K562 (cell line): ENCODE measurements at regions not wholly inside any gene's neighbourhood (a gene's known extent, or its start where the extent isn't known, plus 50 kb on each side); places are given as distances from the start of the nearest gene placed in this dataset.

ENCODE experiments used
- ATAC-seq: fragments of 200-7000 bp; cut with Tn5 transposase; 3 replicates; pipeline ENCODE4 v1.9.1; 2020; ENCODE audit warnings: moderate library complexity
- BruUV-seq: library from RNA; stranded (reverse); fragments of 400-500 nt; replicated peaks from 2 replicates; lab custom pipeline; 2021; lab: Mats Ljungman, UMichigan
- CTCF ChIA-PET: fragments of 300-600 bp; formaldehyde crosslinking; extraction: SDS; loops from one replicate; lab custom pipeline; 2021; ENCODE audit warnings: low intra/inter-chr PET ratio; lab: Yijun Ruan, JAX
- POLR2A ChIA-PET: fragments of 300-600, 350-650 bp; sonication (Branson Sonifier 250); formaldehyde crosslinking; extraction: SDS; loops from one replicate; lab custom pipeline; 2021; ENCODE audit warnings: antibody characterized with exemption, inconsistent platforms; lab: Yijun Ruan, JAX
- DNase-seq, 4 experiments: peaks; one replicate each; pipeline versions ENCODE4 v3.0.0 to v3.0.0-alpha.2; 2011 to 2018; ENCODE audit warnings: low spot score in 3 of 4, mixed read lengths in 3 of 4; ENCODE audit errors: extremely low read depth in 1 of 4
- FAIRE-seq: peaks from 2 replicates; lab custom pipeline; 2011; peaks lifted over from hg19 to GRCh38; lab: Jason Lieb, UNC
- H2AFZ ChIP-seq: 2 replicates; pipeline ENCODE4 v1.6.0; 2011; ENCODE audit warnings: low read depth, low read length, control low read depth, inconsistent platforms
- H3K27ac ChIP-seq: fragments of 200-600 bp; 3 replicates; pipeline ENCODE4 v1.8.0; 2011; ENCODE audit warnings: low read depth, mild to moderate bottlenecking, control low read depth, inconsistent platforms, low read length, moderate library complexity, mixed read lengths; ENCODE audit errors: extremely low read depth
- H3K27me3 ChIP-seq, 2 experiments: fragments of 300-600 bp in 1 of 2; 2 replicates in 1 of 2; 3 replicates in 1 of 2; pipeline versions ENCODE4 v1.6.0 to v1.8.0; 2011; ENCODE audit warnings: inconsistent platforms in 2 of 2, low read length in 2 of 2, mild to moderate bottlenecking in 1 of 2, mixed read lengths in 1 of 2, moderate library complexity in 1 of 2; ENCODE audit not compliant: control insufficient read depth in 2 of 2, insufficient read depth in 2 of 2
- H3K36me3 ChIP-seq: fragments of 300-600 bp; 3 replicates; pipeline ENCODE4 v1.8.0; 2011; ENCODE audit warnings: mild to moderate bottlenecking, low read length, inconsistent platforms; ENCODE audit not compliant: control insufficient read depth, insufficient read depth
- H3K4me1 ChIP-seq, 2 experiments: fragments of 200-600 bp in 1 of 2; replicated peaks in 1 of 2; 2 replicates in 1 of 2; 3 replicates in 1 of 2; pipeline versions ENCODE4 v1.5.1 to v1.8.0; 2011; ENCODE audit warnings: inconsistent platforms in 2 of 2, low read length in 2 of 2, mild to moderate bottlenecking in 1 of 2, mixed read lengths in 1 of 2, moderate library complexity in 1 of 2; ENCODE audit not compliant: control insufficient read depth in 2 of 2, insufficient read depth in 2 of 2
- H3K4me2 ChIP-seq: 2 replicates; pipeline ENCODE4 v1.6.1; 2011; ENCODE audit warnings: low read length, control low read depth, inconsistent platforms, mixed read lengths; ENCODE audit not compliant: insufficient read depth
- H3K4me3 ChIP-seq: fragments of 200-600 bp; sonication (generic), shearing (Covaris generic); 2 replicates; pipeline ENCODE4 v1.5.1; 2016; ENCODE audit warnings: control low read depth, inconsistent platforms
- H3K79me2 ChIP-seq: fragments of 200-600 bp; 3 replicates; pipeline ENCODE4 v1.8.0; 2011; ENCODE audit warnings: low read length, inconsistent platforms; ENCODE audit not compliant: control insufficient read depth, insufficient read depth
- H3K9ac ChIP-seq, 2 experiments: 2 replicates each; pipeline versions ENCODE4 v1.6.0 to v1.6.1; 2011; ENCODE audit warnings: low read depth in 2 of 2, low read length in 2 of 2, control low read depth in 1 of 2, inconsistent platforms in 1 of 2, mild to moderate bottlenecking in 1 of 2, mixed read lengths in 1 of 2; ENCODE audit not compliant: insufficient read depth in 1 of 2
- H3K9me1 ChIP-seq: one replicate; pipeline ENCODE4 v1.6.0; 2011; ENCODE audit warnings: inconsistent platforms, mild to moderate bottlenecking, low read length, moderate library complexity; ENCODE audit not compliant: control insufficient read depth, insufficient read depth
- H3K9me3 ChIP-seq: replicated peaks from 2 replicates; pipeline ENCODE4 v1.5.1; 2011; ENCODE audit warnings: low read depth, low read length, inconsistent platforms; ENCODE audit not compliant: control insufficient read depth, insufficient read depth
- H4K20me1 ChIP-seq: replicated peaks from 2 replicates; pipeline ENCODE4 v1.6.1; 2011; ENCODE audit warnings: low read length, inconsistent platforms, mixed read lengths; ENCODE audit not compliant: control insufficient read depth, insufficient read depth
- CBX8 ChIP-seq: fragments of 200-600 bp; sonication (generic); IDR thresholded peaks from 2 replicates; pipeline ENCODE4 v1.6.1; 2012; ENCODE audit warnings: borderline replicate concordance, mixed run types, low read depth, mild to moderate bottlenecking, moderate library complexity, mixed read lengths, low read length, control low read depth, inconsistent platforms; ENCODE audit not compliant: poor library complexity, severe bottlenecking; ENCODE audit errors: extremely low read depth
- FIP1L1 ChIP-seq: fragments of 200-400 bp; formaldehyde crosslinking; IDR thresholded peaks from 2 replicates; pipeline ENCODE4 v1.6.1; 2018; ENCODE audit warnings: mild to moderate bottlenecking, low read depth, low read length; ENCODE audit not compliant: poor library complexity, severe bottlenecking
- FOXJ2 ChIP-seq: fragments of 200-800 bp; sonication (Bioruptor generic); IDR thresholded peaks from 2 replicates; pipeline ENCODE4 v1.6.1; 2016; ENCODE audit warnings: missing genetic modification characterization, missing compliant biosample characterization
- FOXM1 ChIP-seq, 2 experiments: fragments of 450-650 bp in 1 of 2; sonication (generic) in 1 of 2; formaldehyde crosslinking in 1 of 2; IDR thresholded peaks; 2 replicates each; pipeline versions ENCODE4 v1.6.1 to v1.9.0; 2017 to 2022; ENCODE audit warnings: low read depth in 2 of 2, mild to moderate bottlenecking in 2 of 2, missing genetic modification reagents in 1 of 2, moderate library complexity in 1 of 2
- GATA2 ChIP-seq: sonication (generic); formaldehyde crosslinking; IDR thresholded peaks from 2 replicates; pipeline ENCODE4 v1.4.0; 2020; ENCODE audit warnings: mild to moderate bottlenecking, missing genetic modification reagents
- GATAD2A ChIP-seq: fragments of 450-650 bp; IDR thresholded peaks from 2 replicates; pipeline ENCODE4 v1.6.1; 2017
- HMG20B ChIP-seq: fragments of 250-450 bp; sonication (Bioruptor Pico); IDR thresholded peaks from 2 replicates; pipeline ENCODE4 v1.5.0; 2021; ENCODE audit warnings: mild to moderate bottlenecking
- IFI16 ChIP-seq: fragments of 250-450 bp; sonication (Bioruptor Pico); IDR thresholded peaks from 2 replicates; pipeline ENCODE4 v2.1.2; 2022; ENCODE audit warnings: mild to moderate bottlenecking, inconsistent platforms
- JUN ChIP-seq, 2 experiments: sonication (generic) in 1 of 2; formaldehyde crosslinking in 1 of 2; IDR thresholded peaks; 2 replicates each; pipeline versions ENCODE4 v1.6.1 to v1.8.0; 2012 to 2022; ENCODE audit warnings: borderline replicate concordance in 2 of 2, mild to moderate bottlenecking in 2 of 2, improper control_type of control experiment in 1 of 2, low read depth in 1 of 2, low read length in 1 of 2, missing genetic modification reagents in 1 of 2
- MYC ChIP-seq, 2 experiments: fragments of 250-450 bp in 1 of 2; sonication (Bioruptor Pico) in 1 of 2; IDR thresholded peaks; 2 replicates each; pipeline versions ENCODE4 v1.5.1 to v1.6.1; 2012 to 2021; ENCODE audit warnings: low read depth in 2 of 2, borderline replicate concordance in 1 of 2, improper control_type of control experiment in 1 of 2, low read length in 1 of 2, mild to moderate bottlenecking in 1 of 2, moderate library complexity in 1 of 2
- ZNF764 ChIP-seq: fragments of 250-450 bp; sonication (Bioruptor Pico); IDR thresholded peaks from 2 replicates; pipeline ENCODE4 v1.4.0; 2020; ENCODE audit warnings: low read depth, mild to moderate bottlenecking, moderate library complexity
- WGBS: fragments of 100-300 bp; shearing (Covaris generic); methylation state at CpG from one replicate; pipeline ENCODE4 v1.1.6; 2016; ENCODE audit warnings: low coverage, mixed read lengths; ENCODE audit not compliant: insufficient coverage; ENCODE audit errors: missing lambda C conversion rate; 5-methylcytosine and 5-hydroxymethylcytosine counted together
- in situ Hi-C: fragments of 300-500 bp; cut with MboI; formaldehyde crosslinking; loops from 4 replicates; pipeline ENCODE4 v1.15.0; 2018; ENCODE audit warnings: inconsistent platforms, mixed read lengths
- intact Hi-C: fragments of 100-400 bp; cut with micrococcal nuclease; formaldehyde crosslinking; loops from 2 replicates; pipeline ENCODE4 v1.14.2; 2022
- TF ChIP-seq, protein P1 (sequence below): IDR thresholded peaks from 2 replicates; pipeline ENCODE4 v1.6.1; 2011; ENCODE audit not compliant: insufficient read length; ENCODE audit errors: extremely low read depth
- TF ChIP-seq, protein P2 (sequence below), 2 experiments: fragments of 200-800 bp in 1 of 2; sonication (Bioruptor generic) in 1 of 2; sonication (generic) in 1 of 2; formaldehyde crosslinking in 1 of 2; IDR thresholded peaks in 1 of 2; conservative IDR thresholded peaks in 1 of 2; 2 replicates each; pipeline versions ENCODE4 v1.5.0 to v1.6.1; 2016 to 2020; ENCODE audit warnings: missing compliant biosample characterization in 1 of 2, missing genetic modification characterization in 1 of 2, missing genetic modification reagents in 1 of 2

DNA sequence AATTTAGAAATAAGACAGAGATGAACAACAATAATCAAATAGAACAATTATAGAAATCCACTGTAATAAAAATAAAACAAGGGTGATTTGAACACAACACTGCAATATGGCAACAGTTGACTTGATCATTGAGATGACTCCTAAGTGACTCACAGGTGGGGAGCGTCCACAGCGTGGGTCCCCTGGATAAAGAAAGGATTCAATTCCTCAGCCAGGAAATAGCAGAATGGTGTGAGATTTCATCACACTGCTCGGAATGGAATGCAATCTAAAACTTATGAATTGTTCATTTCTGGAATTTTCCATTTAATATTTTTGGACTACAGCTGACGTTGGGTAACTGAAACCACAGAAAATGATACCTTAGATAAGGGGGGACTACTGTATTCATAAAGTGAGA, 82.0 kb downstream of the CNTN3 start (continued):
- no peak for TF ChIP-seq MYC (IDR thresholded peaks at IDR 0.05; ENCODE audit: low read depth, low read length)
- no peak for TF ChIP-seq MYC (CRISPR knock-in tag; IDR thresholded peaks at IDR 0.05; ENCODE audit: borderline replicate concordance, low read depth)
- TF ChIP-seq HMG20B: no peak
- TF ChIP-seq GATA2 (CRISPR knock-in tag): no peak

DNA sequence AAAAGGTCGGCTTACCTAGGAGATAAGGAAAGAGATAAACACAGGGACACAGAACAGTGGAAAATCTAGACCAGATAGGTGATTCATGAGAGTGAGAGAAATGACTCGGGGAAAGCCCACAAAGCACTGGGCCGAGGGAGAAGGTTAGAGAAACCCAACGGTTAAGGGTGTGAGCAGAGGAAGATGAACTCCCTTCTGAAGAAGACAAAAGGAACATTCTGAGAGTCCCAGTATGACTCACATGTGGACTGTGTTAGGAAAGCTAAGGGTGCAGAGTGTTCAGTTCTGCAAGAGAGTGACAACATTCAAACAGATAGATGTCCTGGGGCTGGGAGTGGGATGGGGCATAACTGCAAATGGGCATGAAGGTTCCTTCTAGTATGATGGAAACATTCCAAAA, 83.0 kb downstream of the CNTN3 start:
- Histone ChIP-seq H3K4me3 (no peak overlapping the region), H3K9me1 (no peaks in the 10 kb centered on the region), H3K4me2 (no peak overlapping the region)
- BruUV-seq: no TSS peak
- in situ Hi-C loops: no loop called here
- TF ChIP-seq JUN (IDR thresholded peaks at IDR 0.05; ENCODE audit: borderline replicate concordance, low read depth, low read length): no peak
- no peak for TF ChIP-seq JUN (CRISPR knock-in tag; IDR thresholded peaks at IDR 0.05; ENCODE audit: borderline replicate concordance)
- TF ChIP-seq FIP1L1: no peak
- TF ChIP-seq ZNF764: no peak
- no peak for TF ChIP-seq FOXJ2
- TF ChIP-seq GATAD2A: no peak
- TF ChIP-seq, protein P1, sequence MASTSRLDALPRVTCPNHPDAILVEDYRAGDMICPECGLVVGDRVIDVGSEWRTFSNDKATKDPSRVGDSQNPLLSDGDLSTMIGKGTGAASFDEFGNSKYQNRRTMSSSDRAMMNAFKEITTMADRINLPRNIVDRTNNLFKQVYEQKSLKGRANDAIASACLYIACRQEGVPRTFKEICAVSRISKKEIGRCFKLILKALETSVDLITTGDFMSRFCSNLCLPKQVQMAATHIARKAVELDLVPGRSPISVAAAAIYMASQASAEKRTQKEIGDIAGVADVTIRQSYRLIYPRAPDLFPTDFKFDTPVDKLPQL: no peak
- TF ChIP-seq IFI16 (CRISPR knock-in tag): no peak
- TF ChIP-seq FOXM1 (IDR thresholded peaks at IDR 0.05; ENCODE audit: low read depth): no peak
- TF ChIP-seq FOXM1 (CRISPR knock-in tag; IDR thresholded peaks at IDR 0.05; ENCODE audit: low read depth): no peak
- TF ChIP-seq, protein P2, sequence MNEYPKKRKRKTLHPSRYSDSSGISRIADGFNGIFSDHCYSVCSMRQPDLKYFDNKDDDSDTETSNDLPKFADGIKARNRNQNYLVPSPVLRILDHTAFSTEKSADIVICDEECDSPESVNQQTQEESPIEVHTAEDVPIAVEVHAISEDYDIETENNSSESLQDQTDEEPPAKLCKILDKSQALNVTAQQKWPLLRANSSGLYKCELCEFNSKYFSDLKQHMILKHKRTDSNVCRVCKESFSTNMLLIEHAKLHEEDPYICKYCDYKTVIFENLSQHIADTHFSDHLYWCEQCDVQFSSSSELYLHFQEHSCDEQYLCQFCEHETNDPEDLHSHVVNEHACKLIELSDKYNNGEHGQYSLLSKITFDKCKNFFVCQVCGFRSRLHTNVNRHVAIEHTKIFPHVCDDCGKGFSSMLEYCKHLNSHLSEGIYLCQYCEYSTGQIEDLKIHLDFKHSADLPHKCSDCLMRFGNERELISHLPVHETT (CRISPR knock-in tag; conservative IDR thresholded peaks at IDR 0.05 in 1 of 2, IDR thresholded peaks at IDR 0.05 in 1 of 2): no peak
- TF ChIP-seq CBX8: no peak
- TF ChIP-seq, all 486 proteins: peak for 0
- Histone ChIP-seq H3K4me1 (no peaks in the 10 kb centered on the region), H4K20me1 (no peaks in the 10 kb centered on the region), H3K27ac (no peak overlapping the region), H3K36me3 (no peaks in the 10 kb centered on the region), H3K79me2 (no peaks in the 10 kb centered on the region), H3K9me3 (no peaks in the 10 kb centered on the region; the same call in 1 of the 2 replicates), H3K27me3 (no peaks in the 10 kb centered on the region), H2AFZ (no peak overlapping the region), H3K9ac (no peak overlapping the region)
- no peak for ATAC-seq
- intact Hi-C loops: no loop called here
- ChIA-PET CTCF (no interaction called here), POLR2A (no interaction called here)
- no peak for DNase-seq
- FAIRE-seq: no peak
- 0% methylated on average over 2 of the region's 4 CpGs for WGBS
